ENCODE measurements at regions not wholly inside any gene's neighbourhood (a gene's known extent, or its start where the extent isn't known, plus 50 kb on each side); places are given as distances from the start of the nearest gene placed in this dataset.

GRCh38 chr6:163948250-163948649 lies 533.7 kb downstream of the QKI start:
- no peak for TF ChIP-seq POLR2AphosphoS5 (IDR thresholded peaks at IDR 0.05)
- TF ChIP-seq CTCF (IDR thresholded peaks at IDR 0.05): no peak
